H9 (cell line): ENCODE measurements at regions not wholly inside any gene's neighbourhood (a gene's known extent, or its start where the extent isn't known, plus 50 kb on each side); places are given as distances from the start of the nearest gene placed in this dataset.
A peak's percentile ranks its signal among the peaks of the same experiment; 100 is the strongest.

Experiments
- DNase-seq: peaks from one replicate; pipeline ENCODE4 v3.0.0-alpha.2; 2017
- H2AFZ ChIP-seq: one replicate; pipeline ENCODE4 v1.6.1; 2013; ENCODE audit warnings: mild to moderate bottlenecking, low read length, control low read depth, moderate library complexity
- H2AK5ac ChIP-seq: 2 replicates; pipeline ENCODE4 v1.6.1; 2013; ENCODE audit warnings: low read length, control low read depth, mixed read lengths; ENCODE audit not compliant: insufficient read length
- H2BK120ac ChIP-seq: one replicate; pipeline ENCODE4 v1.6.1; 2013; ENCODE audit warnings: low read depth, mild to moderate bottlenecking, low read length, control low read depth, inconsistent platforms; ENCODE audit not compliant: poor library complexity, severe bottlenecking
- H2BK12ac ChIP-seq: 2 replicates; pipeline ENCODE4 v1.6.1; 2013; ENCODE audit warnings: low read length, control low read depth, mixed read lengths, low read depth; ENCODE audit not compliant: insufficient read length
- H2BK15ac ChIP-seq: 2 replicates; pipeline ENCODE4 v1.6.1; 2013; ENCODE audit warnings: low read depth, low read length, control low read depth
- H2BK20ac ChIP-seq: one replicate; pipeline ENCODE4 v1.6.1; 2013; ENCODE audit warnings: low read depth, mild to moderate bottlenecking, low read length, control low read depth, inconsistent platforms; ENCODE audit not compliant: poor library complexity, severe bottlenecking
- H2BK5ac ChIP-seq: 2 replicates; pipeline ENCODE4 v1.6.1; 2013; ENCODE audit warnings: low read length, control low read depth, mixed read lengths; ENCODE audit not compliant: insufficient read length
- H3K14ac ChIP-seq: 2 replicates; pipeline ENCODE4 v1.6.1; 2013; ENCODE audit warnings: low read length, control low read depth; ENCODE audit not compliant: insufficient read depth
- H3K18ac ChIP-seq: 2 replicates; pipeline ENCODE4 v1.6.1; 2013; ENCODE audit warnings: low read depth, mild to moderate bottlenecking, mixed read lengths, low read length, control low read depth; ENCODE audit not compliant: insufficient read length
- H3K23ac ChIP-seq: 2 replicates; pipeline ENCODE4 v1.6.1; 2013; ENCODE audit warnings: low read length, control low read depth, mixed read lengths, low read depth; ENCODE audit not compliant: insufficient read length
- H3K23me2 ChIP-seq: 2 replicates; pipeline ENCODE4 v1.6.1; 2013; ENCODE audit warnings: low read depth, mild to moderate bottlenecking, mixed read lengths, low read length, control low read depth; ENCODE audit not compliant: insufficient read length, poor library complexity, severe bottlenecking
- H3K27ac ChIP-seq: 2 replicates; pipeline ENCODE4 v1.5.1; 2013; ENCODE audit warnings: low read length, control low read depth, mixed read lengths, low read depth; ENCODE audit not compliant: insufficient read length
- H3K27me3 ChIP-seq: 2 replicates; pipeline ENCODE4 v1.6.1; 2013; ENCODE audit warnings: low read length, control low read depth, inconsistent platforms; ENCODE audit not compliant: insufficient read depth
- H3K4ac ChIP-seq: 2 replicates; pipeline ENCODE4 v1.6.1; 2013; ENCODE audit warnings: low read depth, mild to moderate bottlenecking, control low read depth, inconsistent platforms, low read length, moderate library complexity
- H3K4me1 ChIP-seq: 2 replicates; pipeline ENCODE4 v1.6.1; 2013; ENCODE audit warnings: low read length, control low read depth, inconsistent platforms; ENCODE audit not compliant: insufficient read depth
- H3K4me2 ChIP-seq: 2 replicates; pipeline ENCODE4 v1.6.1; 2013; ENCODE audit warnings: low read length, control low read depth, mixed read lengths; ENCODE audit not compliant: insufficient read length, insufficient read depth
- H3K56ac ChIP-seq: 2 replicates; pipeline ENCODE4 v1.6.1; 2013; ENCODE audit warnings: low read depth, mild to moderate bottlenecking, mixed read lengths, low read length, control low read depth; ENCODE audit not compliant: insufficient read length
- H3K79me1 ChIP-seq: 2 replicates; pipeline ENCODE4 v1.6.1; 2013; ENCODE audit warnings: low read depth, mild to moderate bottlenecking, moderate library complexity, low read length, control low read depth, inconsistent platforms; ENCODE audit not compliant: insufficient read depth, poor library complexity, severe bottlenecking
- H3K79me2 ChIP-seq: 2 replicates; pipeline ENCODE4 v1.6.1; 2013; ENCODE audit warnings: low read length, control low read depth, inconsistent platforms; ENCODE audit not compliant: insufficient read depth
- H3K9ac ChIP-seq: 2 replicates; pipeline ENCODE4 v1.6.1; 2013; ENCODE audit warnings: low read length, control low read depth, mixed read lengths; ENCODE audit not compliant: insufficient read length; ENCODE audit errors: extremely low read depth
- H3K9me3 ChIP-seq: one replicate; pipeline ENCODE4 v1.6.1; 2013; ENCODE audit warnings: low read depth, low read length, inconsistent platforms; ENCODE audit not compliant: control insufficient read depth
- H3T11ph ChIP-seq: one replicate; pipeline ENCODE4 v1.6.1; 2013; ENCODE audit warnings: mild to moderate bottlenecking, low read length, control low read depth, inconsistent platforms
- H4K20me1 ChIP-seq: one replicate; pipeline ENCODE4 v1.6.1; 2013; ENCODE audit not compliant: control insufficient read depth, insufficient read length, insufficient read depth
- H4K5ac ChIP-seq: 2 replicates; pipeline ENCODE4 v1.6.1; 2013; ENCODE audit warnings: low read depth, mild to moderate bottlenecking, mixed read lengths, low read length, control low read depth; ENCODE audit not compliant: insufficient read length
- H4K8ac ChIP-seq: replicated peaks from 2 replicates; pipeline ENCODE4 v1.6.1; 2013; ENCODE audit warnings: low read length, control low read depth, mixed read lengths, low read depth; ENCODE audit not compliant: insufficient read length
- H4K91ac ChIP-seq: 2 replicates; pipeline ENCODE4 v1.6.1; 2013; ENCODE audit warnings: low read depth, mild to moderate bottlenecking, moderate library complexity, mixed read lengths, low read length, control low read depth; ENCODE audit not compliant: insufficient read length
- H3K27ac Mint-ChIP-seq, 3 experiments: 2 replicates in 2 of 3; 3 replicates in 1 of 3; pipeline ENCODE4 v1.8.0; 2020 to 2021; ENCODE audit warnings: mixed read lengths in 3 of 3, mild to moderate bottlenecking in 1 of 3, moderate library complexity in 1 of 3
- H3K27me3 Mint-ChIP-seq: 2 replicates; pipeline ENCODE4 v1.8.0; 2021; ENCODE audit warnings: low read depth, mild to moderate bottlenecking, moderate library complexity, mixed read lengths
- H3K36me3 Mint-ChIP-seq, 3 experiments: 2 replicates in 2 of 3; 3 replicates in 1 of 3; pipeline ENCODE4 v1.8.0; 2020 to 2021; ENCODE audit warnings: low read depth in 3 of 3, mixed read lengths in 3 of 3; ENCODE audit not compliant: insufficient read depth in 1 of 3
- H3K4me1 Mint-ChIP-seq, 2 experiments: 2 replicates each; pipeline ENCODE4 v1.8.0; 2020; ENCODE audit warnings: mixed read lengths in 2 of 2
- H3K4me3 Mint-ChIP-seq, 2 experiments: 2 replicates in 1 of 2; 3 replicates in 1 of 2; pipeline ENCODE4 v1.8.0; 2020 to 2021; ENCODE audit warnings: mild to moderate bottlenecking in 2 of 2, mixed read lengths in 2 of 2, moderate library complexity in 1 of 2
- H3K9me3 Mint-ChIP-seq, 2 experiments: 2 replicates in 1 of 2; 3 replicates in 1 of 2; pipeline ENCODE4 v1.8.0; 2020; ENCODE audit warnings: mild to moderate bottlenecking in 2 of 2, mixed read lengths in 2 of 2, moderate library complexity in 1 of 2
- WGBS: extraction: QIAGEN DNeasy Blood & Tissue Kit; methylation state at CpG from one replicate; pipeline ENCODE4 v1.1.7; 2013; ENCODE audit warnings: missing lambda C conversion rate, low lambda C conversion rate, mixed read lengths; ENCODE audit not compliant: insufficient read length; ENCODE audit errors: extremely low coverage; 5-methylcytosine and 5-hydroxymethylcytosine counted together
- TF ChIP-seq, protein P1 (sequence below): fragments of 200-600 bp; sonication (generic); conservative IDR thresholded peaks from 3 replicates; pipeline ENCODE4 v1.8.0; 2021; ENCODE audit warnings: antibody characterized with exemption, mild to moderate bottlenecking

DNA sequence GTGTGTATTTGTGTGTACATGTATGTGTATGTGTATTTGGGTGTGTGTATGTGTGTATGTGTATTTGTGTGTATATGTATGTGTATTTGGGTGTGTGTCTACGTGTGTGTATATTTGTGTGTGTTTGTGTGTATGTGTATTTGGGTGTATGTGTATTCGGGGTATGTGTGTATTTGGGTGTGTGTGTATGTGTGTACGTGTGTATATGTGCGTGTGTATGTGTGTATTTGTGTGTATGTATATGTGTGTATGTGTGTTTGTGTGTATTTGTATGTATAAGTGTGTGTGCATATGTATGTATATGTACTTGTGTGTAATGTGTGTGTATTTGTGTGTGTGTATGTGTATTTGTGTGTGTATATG, 62.0 kb downstream of the HAPSTR1 start:
- Histone ChIP-seq H3K9me3 (no peaks in the 10 kb centered on the region), H3K18ac (no peak overlapping the region), H3K79me1 (no peaks in the 10 kb centered on the region), H2AK5ac (no peak overlapping the region), H3K56ac (no peak overlapping the region), H4K5ac (no peak overlapping the region), H3K23me2 (no peaks in the 10 kb centered on the region), H3T11ph (no peak overlapping the region), H2BK12ac (no peak overlapping the region), H3K4me2 (no peak overlapping the region), H3K23ac (no peak overlapping the region), H2BK120ac (no peak overlapping the region), H2AFZ (no peak overlapping the region), H3K14ac (no peak overlapping the region), H3K27me3 (no peaks in the 10 kb centered on the region), H2BK15ac (no peak overlapping the region), H4K91ac (no peak overlapping the region), H3K79me2 (no peaks in the 10 kb centered on the region), H3K27ac (no peak overlapping the region), H2BK5ac (no peak overlapping the region), H4K8ac (no peak overlapping the region), H3K9ac (no peak overlapping the region), H2BK20ac (no peak overlapping the region), H3K4ac (no peak overlapping the region), H3K4me1 (peaks cover 9% of the 10 kb centered on the region), H4K20me1 (no peaks in the 10 kb centered on the region)
- peaks cover 0 to 10% (median 6%) of the 10 kb centered on the region in 3 experiments; a peak in 4 of 7 replicates for H3K36me3 Mint-ChIP-seq
- peak overlapping the region in 1 of 3 experiments; percentile 59; a peak in 1 of 7 replicates for H3K27ac Mint-ChIP-seq
- 100% methylated on average over 1 of the region's 4 CpGs for WGBS
- peaks cover 3% of the 10 kb centered on the region for H3K27me3 Mint-ChIP-seq
- H3K4me3 Mint-ChIP-seq = peak overlapping the region in 1 of 2 experiments; percentile 27; a peak in 1 of 5 replicates
- peaks cover 41 to 65% of the 10 kb centered on the region in 2 experiments for H3K4me1 Mint-ChIP-seq
- peaks cover 7 to 18% of the 10 kb centered on the region in 2 experiments for H3K9me3 Mint-ChIP-seq
- DNase-seq = no peak
- TF ChIP-seq, protein P1, sequence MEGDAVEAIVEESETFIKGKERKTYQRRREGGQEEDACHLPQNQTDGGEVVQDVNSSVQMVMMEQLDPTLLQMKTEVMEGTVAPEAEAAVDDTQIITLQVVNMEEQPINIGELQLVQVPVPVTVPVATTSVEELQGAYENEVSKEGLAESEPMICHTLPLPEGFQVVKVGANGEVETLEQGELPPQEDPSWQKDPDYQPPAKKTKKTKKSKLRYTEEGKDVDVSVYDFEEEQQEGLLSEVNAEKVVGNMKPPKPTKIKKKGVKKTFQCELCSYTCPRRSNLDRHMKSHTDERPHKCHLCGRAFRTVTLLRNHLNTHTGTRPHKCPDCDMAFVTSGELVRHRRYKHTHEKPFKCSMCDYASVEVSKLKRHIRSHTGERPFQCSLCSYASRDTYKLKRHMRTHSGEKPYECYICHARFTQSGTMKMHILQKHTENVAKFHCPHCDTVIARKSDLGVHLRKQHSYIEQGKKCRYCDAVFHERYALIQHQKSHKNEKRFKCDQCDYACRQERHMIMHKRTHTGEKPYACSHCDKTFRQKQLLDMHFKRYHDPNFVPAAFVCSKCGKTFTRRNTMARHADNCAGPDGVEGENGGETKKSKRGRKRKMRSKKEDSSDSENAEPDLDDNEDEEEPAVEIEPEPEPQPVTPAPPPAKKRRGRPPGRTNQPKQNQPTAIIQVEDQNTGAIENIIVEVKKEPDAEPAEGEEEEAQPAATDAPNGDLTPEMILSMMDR = no peak
